GM18511 (cell line): ENCODE measurements at regions not wholly inside any gene's neighbourhood (a gene's known extent, or its start where the extent isn't known, plus 50 kb on each side); places are given as distances from the start of the nearest gene placed in this dataset.
"Not testable (repeated sequence)": the region's sequence is repeated elsewhere in the genome, so short reads cannot be mapped to it uniquely, and the experiment has no call there.

Source experiments
- ATAC-seq: cut with Tn5 transposase; IDR thresholded peaks from one replicate; pipeline ENCODE4 v1.9.1; 2021; ENCODE audit warnings: mild to moderate bottlenecking, moderate library complexity; ENCODE audit not compliant: unreplicated experiment

DNA sequence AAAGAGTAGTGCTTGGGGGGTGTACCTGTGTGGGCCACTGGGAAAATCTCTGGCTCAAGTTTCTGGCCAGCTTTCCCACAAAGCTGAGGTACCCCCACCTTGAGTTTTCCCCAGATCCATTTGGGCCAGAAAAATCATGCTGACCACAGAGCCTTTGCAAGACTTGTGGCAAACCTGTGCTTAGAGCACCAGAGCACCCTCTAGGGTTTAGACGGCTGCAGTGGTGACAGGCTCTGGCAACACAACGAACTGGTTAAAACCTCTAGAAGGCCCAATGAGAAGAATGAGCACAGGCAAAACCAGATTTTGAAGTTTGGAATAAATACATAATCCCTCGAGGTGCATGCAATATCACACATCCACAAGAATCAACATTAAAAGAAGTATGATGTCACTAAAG, 290.7 kb upstream of the FOLH1 start:
- no peak for ATAC-seq

GRCh38 chr11:49505231-49505630, 296.8 kb upstream of the FOLH1 start:
- no peak for ATAC-seq

- ATAC-seq: peak; percentile 95
Observed at GRCh38 chr11:49526240-49526829, 317.9 kb upstream of the FOLH1 start.

DNA sequence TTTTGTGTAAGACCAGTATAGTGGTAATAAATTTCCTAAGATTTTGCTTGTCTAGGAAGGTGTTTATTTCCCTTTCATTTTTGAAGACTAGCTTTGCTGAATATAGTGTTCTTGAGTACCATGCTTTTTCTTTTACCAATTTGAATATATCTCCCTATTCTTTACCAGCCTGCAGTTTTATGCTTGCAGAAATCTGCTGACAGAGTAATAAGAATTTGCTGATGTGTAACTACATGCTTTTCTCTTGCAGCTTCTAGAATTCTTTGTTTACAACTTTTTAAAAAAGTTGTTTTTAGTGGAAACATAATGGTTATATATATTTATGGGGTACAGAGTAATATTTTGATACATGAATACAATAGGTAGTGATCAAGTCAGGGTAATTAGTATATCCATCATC, 324.8 kb upstream of the FOLH1 start:
- ATAC-seq: no peak

GRCh38 chr11:49538927-49539326, 330.5 kb upstream of the FOLH1 start:
- not testable (repeated sequence) for ATAC-seq

GRCh38 chr11:49558261-49558847, 350.0 kb upstream of the FOLH1 start:
- not testable (repeated sequence) for ATAC-seq

DNA sequence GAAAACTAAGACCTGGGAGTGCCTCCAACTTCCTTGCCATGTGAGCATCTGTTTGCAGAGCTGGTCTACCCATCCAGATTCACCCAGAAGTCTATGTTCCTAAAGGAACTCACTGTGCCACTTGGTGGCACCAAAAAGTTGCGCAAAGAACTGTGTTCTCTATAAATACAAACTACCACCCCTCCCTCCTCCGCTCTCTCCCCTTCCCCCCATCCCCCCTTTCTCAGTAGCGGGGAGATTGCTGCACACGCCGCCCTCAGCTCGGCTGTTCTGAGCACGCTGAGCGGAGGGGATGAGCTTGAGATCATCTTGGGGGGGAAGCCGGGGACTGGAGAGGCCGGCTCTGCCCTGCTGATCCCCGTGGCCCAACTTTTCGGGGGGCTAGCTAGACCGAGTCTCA, 352.2 kb upstream of the FOLH1 start:
- ATAC-seq: not testable (repeated sequence)

- not testable (repeated sequence) for ATAC-seq
Observed at GRCh38 chr11:49561240-49561880, 353.0 kb upstream of the FOLH1 start.

GRCh38 chr11:49562262-49562661, 353.9 kb upstream of the FOLH1 start:
- ATAC-seq: not testable (repeated sequence)

- not testable (repeated sequence) for ATAC-seq
Observed at GRCh38 chr11:49579492-49579891, 371.1 kb upstream of the FOLH1 start.

DNA sequence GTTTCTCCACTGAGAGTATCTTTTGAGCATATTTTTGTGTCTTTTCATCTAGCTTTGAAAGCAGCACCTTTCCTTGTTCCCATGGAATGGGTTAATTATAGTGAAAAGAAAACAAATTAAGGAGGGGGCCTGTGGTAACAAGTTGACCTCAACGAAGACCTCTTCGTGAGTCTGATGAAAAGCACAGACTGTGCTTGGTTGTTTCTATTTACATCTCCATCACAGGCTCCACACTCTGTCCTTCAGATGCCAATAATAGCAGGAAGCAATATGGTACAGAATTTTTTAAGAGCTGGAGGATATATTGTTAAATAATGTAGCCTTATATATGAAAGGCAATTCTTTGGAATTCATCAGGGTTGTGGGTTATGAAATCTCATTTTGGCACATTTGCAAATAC, 366.7 kb upstream of the OR4C13 start:
- ATAC-seq: not testable (repeated sequence)

DNA sequence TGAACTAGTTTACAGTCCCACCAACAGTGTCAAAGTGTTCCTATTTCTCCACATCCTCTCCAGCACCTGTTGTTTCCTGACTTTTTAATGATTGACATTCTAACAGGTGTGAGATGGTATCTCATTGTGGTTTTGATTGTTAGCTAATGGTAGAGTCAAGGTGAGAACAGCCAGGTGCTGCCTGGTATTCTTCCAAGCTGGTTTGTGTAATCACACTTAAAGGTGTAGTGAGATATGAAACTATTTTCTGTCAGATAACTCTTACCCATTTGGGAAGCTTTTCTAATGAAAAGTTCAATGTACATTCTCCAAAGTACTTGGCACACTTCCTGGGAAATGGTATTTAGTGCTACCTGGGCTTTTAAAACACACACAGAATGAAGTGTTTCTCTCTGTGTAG, 343.3 kb upstream of the OR4C13 start:
- not testable (repeated sequence) for ATAC-seq

DNA sequence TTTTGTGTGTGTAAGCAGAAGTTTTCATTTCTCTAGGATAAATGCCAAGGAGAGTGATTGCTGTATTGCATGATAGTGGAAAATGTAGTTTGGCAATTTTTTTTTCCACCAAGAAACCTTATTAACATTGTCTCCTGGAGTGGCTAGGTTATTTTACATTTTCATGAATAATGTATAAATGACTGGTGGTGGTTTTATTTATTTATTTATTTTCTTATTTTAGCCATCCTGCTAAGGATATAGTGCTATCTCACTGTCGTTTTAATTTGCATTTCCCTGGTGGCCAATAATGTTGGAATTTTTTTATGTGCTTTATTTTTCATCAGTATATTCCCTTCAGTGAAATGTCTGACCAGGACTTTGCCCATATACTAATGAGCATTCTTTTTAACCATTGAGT, 328.3 kb upstream of the OR4C13 start:
- not testable (repeated sequence) for ATAC-seq

GRCh38 chr11:49670705-49671104, 281.5 kb upstream of the OR4C13 start:
- not testable (repeated sequence) for ATAC-seq

DNA sequence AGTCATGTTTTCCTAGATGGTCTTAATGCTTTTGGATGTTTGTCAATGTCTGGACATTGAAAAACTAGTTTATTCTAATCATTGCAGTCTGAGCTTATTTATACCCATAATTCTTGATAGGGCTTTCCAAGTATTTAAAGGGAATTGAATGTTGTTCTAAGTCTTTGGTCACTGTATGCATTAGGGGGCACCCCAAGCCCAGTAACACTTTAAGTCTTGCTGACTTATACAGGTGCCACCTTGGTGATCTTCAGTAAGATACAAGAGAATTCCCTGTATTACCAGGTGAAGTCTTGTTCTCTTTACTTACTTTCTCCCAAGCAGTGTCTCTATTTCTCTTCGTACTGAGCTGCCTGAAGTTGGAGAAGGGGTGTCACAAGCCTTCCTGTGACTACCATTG, 250.1 kb upstream of the OR4C13 start:
- ATAC-seq: not testable (repeated sequence)

DNA sequence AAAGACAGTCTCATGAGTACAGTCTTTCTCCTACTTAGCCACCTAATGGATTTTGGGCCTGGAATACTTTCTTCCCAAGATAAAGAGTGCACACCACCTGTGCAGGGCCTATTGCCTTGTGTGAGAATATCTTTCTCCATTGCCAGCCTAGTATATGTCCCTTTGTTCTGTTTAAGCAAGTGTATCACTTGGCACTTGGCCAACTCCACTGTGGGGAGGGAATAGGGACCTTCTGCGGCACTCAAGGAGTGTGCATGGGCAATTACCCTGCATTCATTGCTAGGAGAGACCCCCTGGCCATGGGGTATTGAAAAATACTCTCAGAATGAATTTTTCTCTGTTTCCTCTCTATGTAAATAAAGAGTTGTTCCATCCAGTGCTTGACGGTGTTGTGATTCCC, 201.7 kb upstream of the OR4C13 start:
- not testable (repeated sequence) for ATAC-seq

DNA sequence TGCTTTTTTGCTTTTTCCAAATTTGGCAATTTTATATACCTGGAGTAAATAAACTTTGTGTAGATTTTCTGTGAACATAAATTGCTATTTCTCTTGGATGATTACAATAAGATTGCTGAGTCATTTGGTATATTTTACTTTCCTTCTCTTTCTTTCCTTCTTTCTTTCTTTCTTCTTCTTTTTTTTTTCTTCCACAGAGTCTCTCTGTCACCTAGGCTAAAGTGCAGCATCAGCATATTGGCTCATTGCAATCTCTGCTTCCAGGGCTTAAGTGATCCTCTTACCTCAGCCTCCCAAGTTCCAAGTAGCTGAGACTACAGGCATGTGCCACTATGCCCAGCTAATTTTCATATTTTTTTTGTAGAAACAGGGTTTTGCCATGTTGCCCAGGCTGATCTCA, 201.2 kb upstream of the OR4C13 start:
- not testable (repeated sequence) for ATAC-seq

DNA sequence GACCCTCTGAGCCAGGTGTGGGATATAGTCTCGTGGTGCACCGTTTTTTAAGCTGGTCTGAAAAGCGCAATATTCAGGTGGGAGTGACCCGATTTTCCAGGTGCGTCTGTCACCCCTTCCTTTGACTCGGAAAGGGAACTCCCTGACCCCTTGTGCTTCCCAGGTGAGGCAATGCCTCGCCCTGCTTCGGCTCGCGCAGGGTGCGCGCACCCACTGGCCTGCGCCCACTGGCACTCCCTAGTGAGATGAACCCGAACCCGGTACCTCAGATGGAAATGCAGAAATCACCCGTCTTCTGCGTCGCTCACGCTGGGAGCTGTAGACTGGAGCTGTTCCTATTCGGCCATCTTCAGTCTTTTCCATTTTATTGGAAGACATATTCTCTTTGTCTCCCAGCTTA, 171.4 kb upstream of the OR4C13 start:
- not testable (repeated sequence) for ATAC-seq

- ATAC-seq: not testable (repeated sequence)
Observed at GRCh38 chr11:49782000-49782399, 170.2 kb upstream of the OR4C13 start.

- ATAC-seq: not testable (repeated sequence)
Observed at GRCh38 chr11:49783841-49784240, 168.3 kb upstream of the OR4C13 start.

GRCh38 chr11:49789787-49790186, 162.4 kb upstream of the OR4C13 start:
- not testable (repeated sequence) for ATAC-seq

GRCh38 chr11:49798206-49798837, 153.9 kb upstream of the OR4C13 start:
- ATAC-seq: not testable (repeated sequence)
